Testis (tissue), 2 donors: ENCODE measurements at regions not wholly inside any gene's neighbourhood (a gene's known extent, or its start where the extent isn't known, plus 50 kb on each side); places are given as distances from the start of the nearest gene placed in this dataset.

Experiments used
- CTCF ChIP-seq, 3 experiments: fragments of 450-650 bp in 2 of 3; fragments of 200-600 bp in 1 of 3; sonication (generic) in 1 of 3; IDR thresholded peaks; one replicate each; pipeline ENCODE4 v1.5.1; 2016 to 2019; ENCODE audit warnings: antibody characterized with exemption in 3 of 3, mild to moderate bottlenecking in 2 of 3, moderate library complexity in 1 of 3
- POLR2A ChIP-seq: fragments of 450-650 bp; IDR thresholded peaks from one replicate; pipeline ENCODE4 v1.6.1; 2017; ENCODE audit warnings: antibody characterized with exemption, mild to moderate bottlenecking, moderate library complexity

GRCh38 chrX:139083191-139083590 is 371.7 kb upstream of the FGF13 start:
- TF ChIP-seq CTCF (IDR thresholded peaks at IDR 0.05) (no peak), POLR2A (no peak)
